NB4 (cell line): ENCODE measurements at regions not wholly inside any gene's neighbourhood (a gene's known extent, or its start where the extent isn't known, plus 50 kb on each side); places are given as distances from the start of the nearest gene placed in this dataset.

Experiments used
- POLR2A ChIP-seq: IDR thresholded peaks from 2 replicates; pipeline ENCODE4 v1.6.1; 2011; ENCODE audit warnings: mild to moderate bottlenecking; ENCODE audit not compliant: insufficient read length; ENCODE audit errors: extremely low read depth
- TF ChIP-seq, protein P1 (sequence below): IDR thresholded peaks from one replicate; pipeline ENCODE4 v1.5.1; 2012; ENCODE audit warnings: low read depth, low read length

- TF ChIP-seq, protein P1, sequence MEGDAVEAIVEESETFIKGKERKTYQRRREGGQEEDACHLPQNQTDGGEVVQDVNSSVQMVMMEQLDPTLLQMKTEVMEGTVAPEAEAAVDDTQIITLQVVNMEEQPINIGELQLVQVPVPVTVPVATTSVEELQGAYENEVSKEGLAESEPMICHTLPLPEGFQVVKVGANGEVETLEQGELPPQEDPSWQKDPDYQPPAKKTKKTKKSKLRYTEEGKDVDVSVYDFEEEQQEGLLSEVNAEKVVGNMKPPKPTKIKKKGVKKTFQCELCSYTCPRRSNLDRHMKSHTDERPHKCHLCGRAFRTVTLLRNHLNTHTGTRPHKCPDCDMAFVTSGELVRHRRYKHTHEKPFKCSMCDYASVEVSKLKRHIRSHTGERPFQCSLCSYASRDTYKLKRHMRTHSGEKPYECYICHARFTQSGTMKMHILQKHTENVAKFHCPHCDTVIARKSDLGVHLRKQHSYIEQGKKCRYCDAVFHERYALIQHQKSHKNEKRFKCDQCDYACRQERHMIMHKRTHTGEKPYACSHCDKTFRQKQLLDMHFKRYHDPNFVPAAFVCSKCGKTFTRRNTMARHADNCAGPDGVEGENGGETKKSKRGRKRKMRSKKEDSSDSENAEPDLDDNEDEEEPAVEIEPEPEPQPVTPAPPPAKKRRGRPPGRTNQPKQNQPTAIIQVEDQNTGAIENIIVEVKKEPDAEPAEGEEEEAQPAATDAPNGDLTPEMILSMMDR: no peak
- TF ChIP-seq POLR2A: no peak
Observed at GRCh38 chr10:90424730-90425129, 433.1 kb downstream of the HTR7 start.
